ENCODE measurements at regions not wholly inside any gene's neighbourhood (a gene's known extent, or its start where the extent isn't known, plus 50 kb on each side); places are given as distances from the start of the nearest gene placed in this dataset.

GRCh38 chr5:112065781-112066180, 308.8 kb upstream of the NREP start:
- H3K36me3 ChIP-seq: no peaks in the 10 kb centered on the region
- H3K27me3 ChIP-seq: no peaks in the 10 kb centered on the region
- no peaks in the 10 kb centered on the region for H3K9me3 ChIP-seq
- no peak overlapping the region for H3K4me3 ChIP-seq
- no peak for DNase-seq (ENCODE audit: low spot score)
- no peaks in the 10 kb centered on the region for H3K4me1 ChIP-seq
- H3K27ac ChIP-seq: no peak overlapping the region
- no peak for TF ChIP-seq CTCF (IDR thresholded peaks at IDR 0.05)

- Histone ChIP-seq H3K9me3 (no peaks in the 10 kb centered on the region), H3K4me3 (no peak overlapping the region), H3K27me3 (no peaks in the 10 kb centered on the region), H3K4me1 (no peaks in the 10 kb centered on the region), H3K36me3 (no peaks in the 10 kb centered on the region), H3K27ac (no peak overlapping the region)
- TF ChIP-seq CTCF (IDR thresholded peaks at IDR 0.05): no peak
- DNase-seq (ENCODE audit: low spot score): no peak
Measured at GRCh38 chr5:112064956-112065355, 308.0 kb upstream of the NREP start.

GRCh38 chr5:112064271-112064701, 307.3 kb upstream of the NREP start:
- no peaks in the 10 kb centered on the region for H3K36me3 ChIP-seq

GRCh38 chr5:112063856-112064255, 306.9 kb upstream of the NREP start:
- no peak for DNase-seq (ENCODE audit: low spot score)
- H3K4me1 ChIP-seq: no peaks in the 10 kb centered on the region
- no peak overlapping the region for H3K4me3 ChIP-seq
- no peak overlapping the region for H3K27ac ChIP-seq
- no peak for TF ChIP-seq CTCF (IDR thresholded peaks at IDR 0.05)
- H3K9me3 ChIP-seq: no peaks in the 10 kb centered on the region
- no peaks in the 10 kb centered on the region for H3K36me3 ChIP-seq
- no peaks in the 10 kb centered on the region for H3K27me3 ChIP-seq

More at GRCh38 chr5:112064271-112064701, 307.3 kb upstream of the NREP start:
- no peak for TF ChIP-seq CTCF (IDR thresholded peaks at IDR 0.05)
- DNase-seq (ENCODE audit: low spot score): no peak
- Histone ChIP-seq H3K27me3 (no peaks in the 10 kb centered on the region), H3K4me3 (no peak overlapping the region), H3K4me1 (no peaks in the 10 kb centered on the region), H3K27ac (no peak overlapping the region), H3K9me3 (no peaks in the 10 kb centered on the region)

- Histone ChIP-seq H3K4me1 (no peaks in the 10 kb centered on the region), H3K36me3 (no peaks in the 10 kb centered on the region), H3K27me3 (no peaks in the 10 kb centered on the region), H3K4me3 (no peak overlapping the region), H3K27ac (no peak overlapping the region), H3K9me3 (no peaks in the 10 kb centered on the region)
- no peak for TF ChIP-seq CTCF (IDR thresholded peaks at IDR 0.05)
- DNase-seq (ENCODE audit: low spot score): no peak
Measured at GRCh38 chr5:112063191-112063590, 306.2 kb upstream of the NREP start.

GRCh38 chr5:112062181-112062580, 305.2 kb upstream of the NREP start:
- H3K27me3 ChIP-seq: no peaks in the 10 kb centered on the region
- DNase-seq (ENCODE audit: low spot score): no peak
- no peaks in the 10 kb centered on the region for H3K4me1 ChIP-seq
- no peak for TF ChIP-seq CTCF (IDR thresholded peaks at IDR 0.05)
- no peak overlapping the region for H3K27ac ChIP-seq
- H3K4me3 ChIP-seq: no peak overlapping the region
- no peaks in the 10 kb centered on the region for H3K36me3 ChIP-seq
- no peaks in the 10 kb centered on the region for H3K9me3 ChIP-seq

Measured in right atrium auricular region (tissue), 2 donors.